GM11168 (cell line): ENCODE measurements at regions not wholly inside any gene's neighbourhood (a gene's known extent, or its start where the extent isn't known, plus 50 kb on each side); places are given as distances from the start of the nearest gene placed in this dataset.

ENCODE experiments used
- in situ Hi-C: fragments of 300-500 bp; cut with MboI; formaldehyde crosslinking; loops from one replicate; pipeline ENCODE4 v1.12.0; 2022; ENCODE audit warnings: low sequenced_read_pairs; ENCODE audit not compliant: unreplicated experiment

GRCh38 chr7:26546508-26547053 is 254.9 kb downstream of the SNX10 start:
- in situ Hi-C loops = no loop called here

- in situ Hi-C loops = no loop called here
These were observed 255.5 kb downstream of the SNX10 start for GRCh38 chr7:26547156-26547555.

- in situ Hi-C loops = no loop called here
These were observed 257.8 kb downstream of the SNX10 start for GRCh38 chr7:26549281-26549944.

- in situ Hi-C loops = no loop called here
These were observed 258.8 kb downstream of the SNX10 start for GRCh38 chr7:26550492-26550891.

- in situ Hi-C loops = no loop called here
These were observed 260.1 kb downstream of the SNX10 start for GRCh38 chr7:26551740-26552139.

- in situ Hi-C loops = no loop called here
These were observed 261.5 kb downstream of the SNX10 start for GRCh38 chr7:26553128-26553527.

GRCh38 chr7:26553582-26553981 is 261.9 kb downstream of the SNX10 start:
- in situ Hi-C loops = no loop called here

- in situ Hi-C loops = no loop called here
These were observed 263.3 kb downstream of the SNX10 start for GRCh38 chr7:26554952-26555351.

GRCh38 chr7:26556061-26556881 is 264.6 kb downstream of the SNX10 start:
- in situ Hi-C loops = no loop called here

- in situ Hi-C loops = no loop called here
These were observed 269.0 kb downstream of the SNX10 start for GRCh38 chr7:26560526-26561256.

GRCh38 chr7:26562841-26563240 is 271.2 kb downstream of the SNX10 start:
- in situ Hi-C loops = no loop called here

- in situ Hi-C loops = no loop called here
These were observed 271.7 kb downstream of the SNX10 start for GRCh38 chr7:26563406-26563805.

- in situ Hi-C loops = no loop called here
These were observed 275.6 kb downstream of the SNX10 start for GRCh38 chr7:26567266-26567665.

- in situ Hi-C loops = no loop called here
These were observed 282.8 kb downstream of the SNX10 start for GRCh38 chr7:26574476-26574875.

GRCh38 chr7:26580064-26580591 is 284.3 kb downstream of the SKAP2 start:
- in situ Hi-C loops = no loop called here

GRCh38 chr7:26580711-26581110 is 283.7 kb downstream of the SKAP2 start:
- in situ Hi-C loops = no loop called here

- in situ Hi-C loops = no loop called here
These were observed 281.2 kb downstream of the SKAP2 start for GRCh38 chr7:26583094-26583648.

GRCh38 chr7:26584326-26584725 is 280.1 kb downstream of the SKAP2 start:
- in situ Hi-C loops = no loop called here

- in situ Hi-C loops = no loop called here
These were observed 279.3 kb downstream of the SKAP2 start for GRCh38 chr7:26584987-26585665.

GRCh38 chr7:26587536-26587935 is 276.9 kb downstream of the SKAP2 start:
- in situ Hi-C loops = no loop called here
